ENCODE measurements at regions not wholly inside any gene's neighbourhood (a gene's known extent, or its start where the extent isn't known, plus 50 kb on each side); places are given as distances from the start of the nearest gene placed in this dataset.
A peak's percentile ranks its signal among the peaks of the same experiment; 100 is the strongest.

DNA sequence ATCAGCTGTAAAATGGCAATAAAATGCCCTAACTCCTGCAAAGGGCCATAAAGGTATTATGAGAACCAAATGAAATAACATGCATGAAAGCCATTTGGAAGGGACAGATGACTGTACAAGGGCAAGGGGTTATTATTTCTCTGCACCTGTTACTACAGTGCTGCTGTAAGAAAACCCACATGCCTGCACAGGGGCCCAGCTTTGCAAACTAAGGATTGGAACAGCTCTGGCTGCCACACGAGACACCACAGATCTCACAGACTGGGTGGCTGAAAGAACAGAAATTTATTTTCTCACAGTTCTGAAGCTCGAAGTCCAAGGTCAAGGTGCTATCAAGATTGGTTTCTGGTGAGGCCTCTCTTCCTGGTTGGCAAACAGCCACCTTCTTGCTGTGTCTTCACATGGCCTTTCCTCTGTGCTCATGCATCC lies 409.0 kb upstream of the NRP1 start:
- DNase-seq (ENCODE audit: low read depth): no peak

DNA sequence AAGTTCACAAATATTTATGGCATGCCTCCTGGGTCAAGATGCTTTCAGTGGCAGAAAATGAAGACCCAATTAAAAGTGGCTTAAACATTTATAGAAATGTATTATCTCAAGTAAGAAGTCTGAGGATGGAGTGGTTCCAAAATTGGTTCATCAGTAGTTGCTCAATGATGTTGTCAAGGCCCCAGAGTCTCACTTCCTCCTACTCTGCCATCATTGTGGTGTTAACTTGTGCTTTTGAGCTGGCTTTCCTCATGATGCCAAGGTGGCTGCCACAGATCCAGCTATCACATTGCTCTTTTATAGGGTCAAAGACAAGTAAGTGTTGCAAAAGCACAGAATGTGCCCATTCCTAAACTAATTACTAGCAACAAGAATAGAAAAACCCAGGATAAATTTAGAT lies 404.6 kb upstream of the NRP1 start:
- DNase-seq (ENCODE audit: low read depth): no peak

DNA sequence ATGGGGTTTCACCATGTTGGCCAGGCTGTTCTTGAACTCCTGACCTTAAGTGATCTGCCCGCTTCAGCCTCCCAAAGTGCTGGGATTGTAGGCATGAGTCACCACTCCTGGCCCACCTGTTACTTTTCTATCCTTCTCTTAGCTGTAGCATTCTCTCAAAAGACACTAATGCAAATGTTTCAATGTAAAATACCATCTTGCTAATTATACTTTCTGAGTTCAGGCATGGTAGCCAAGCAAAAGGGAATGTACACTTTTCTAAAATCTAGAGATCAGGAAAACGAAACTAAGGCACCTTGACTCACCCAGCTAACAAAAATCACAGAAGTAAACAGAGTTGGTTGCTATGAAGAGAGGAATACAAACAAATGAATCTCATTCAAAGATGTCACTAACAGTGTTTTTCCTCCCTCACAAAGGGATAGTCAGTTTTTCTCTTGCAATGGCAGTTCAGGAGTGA lies 401.0 kb upstream of the NRP1 start:
- DNase-seq (ENCODE audit: low read depth): peak; percentile 76

DNA sequence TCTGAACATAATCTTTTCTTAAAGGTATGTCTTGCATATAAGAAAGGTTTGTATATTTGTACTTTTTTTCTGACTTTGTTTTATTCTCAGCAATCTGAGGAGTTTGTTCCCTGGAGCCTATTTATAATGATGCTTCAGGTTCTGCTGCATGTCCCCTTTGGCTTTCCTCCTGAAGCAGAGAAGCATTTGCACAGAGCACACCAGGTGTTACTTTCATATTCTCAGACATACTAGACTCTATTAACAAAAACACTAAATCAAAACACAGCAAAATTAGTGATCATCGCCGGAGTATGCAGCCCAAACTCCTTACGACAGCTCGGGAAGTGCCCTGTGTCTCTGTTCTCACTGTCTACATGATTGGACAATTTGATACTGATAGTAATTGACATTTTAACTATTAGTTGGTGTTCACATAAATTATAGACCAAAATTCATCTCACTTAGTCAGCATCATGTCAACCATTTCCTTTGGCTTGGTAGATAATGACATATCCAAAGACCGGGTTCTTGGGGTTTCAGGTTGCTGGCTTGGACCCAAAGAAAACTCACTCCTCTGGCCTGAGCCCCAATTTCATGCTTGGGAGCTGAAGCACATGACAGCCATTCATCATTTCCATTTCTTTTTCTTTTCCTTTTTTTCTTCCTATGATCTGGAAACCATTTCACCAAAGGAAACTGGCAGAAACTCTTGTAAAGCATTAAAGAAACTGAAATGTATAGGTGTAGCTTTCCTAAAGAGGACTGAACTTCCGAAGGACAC lies 400.1 kb upstream of the NRP1 start:
- DNase-seq (ENCODE audit: low read depth): peak; percentile 64

DNA sequence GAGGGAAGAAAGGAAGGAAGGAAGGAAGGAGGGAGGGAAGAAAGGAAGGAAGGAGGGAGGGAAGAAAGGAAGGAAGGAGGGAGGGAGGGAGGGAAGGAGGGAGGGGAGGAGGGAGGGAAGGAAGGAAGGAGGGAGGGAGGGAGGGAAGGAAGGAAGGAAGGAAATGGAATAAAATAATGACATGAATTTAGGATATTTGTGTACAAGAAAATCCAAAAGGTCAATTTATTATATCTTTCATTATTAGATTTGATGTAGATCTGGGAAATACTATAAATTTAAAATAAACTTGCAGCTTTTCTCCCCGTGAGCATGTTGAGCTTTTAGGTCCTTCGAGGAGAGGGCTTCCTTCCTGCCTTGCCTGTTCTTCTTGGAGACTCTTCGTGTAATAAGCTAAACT lies 398.6 kb upstream of the NRP1 start:
- DNase-seq (ENCODE audit: low read depth): no peak

DNA sequence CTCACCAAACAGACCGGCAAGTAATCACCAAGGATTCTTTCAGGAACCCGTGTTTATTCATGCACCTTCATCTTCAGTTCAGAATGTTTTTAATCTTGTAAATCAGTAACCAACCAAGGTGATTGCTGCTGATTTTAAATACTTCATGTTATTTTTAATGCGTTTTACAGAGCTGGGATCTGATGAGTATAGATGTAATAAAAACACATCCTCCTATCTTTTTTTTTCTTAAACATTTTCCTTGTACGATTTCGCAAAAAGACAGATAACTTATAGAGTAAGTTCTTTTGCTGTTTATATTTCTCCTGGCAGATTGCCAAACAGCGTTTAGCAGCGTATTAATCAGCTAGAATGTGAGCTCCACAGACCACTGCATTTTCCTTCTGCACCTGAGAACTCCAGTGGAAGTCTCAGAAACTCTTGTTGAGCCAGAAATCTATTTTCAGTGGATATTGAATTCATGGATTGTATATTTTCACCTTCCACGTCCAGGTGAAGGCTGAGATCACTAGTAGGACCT lies 397.8 kb upstream of the NRP1 start:
- no peak for DNase-seq (ENCODE audit: low read depth)

DNA sequence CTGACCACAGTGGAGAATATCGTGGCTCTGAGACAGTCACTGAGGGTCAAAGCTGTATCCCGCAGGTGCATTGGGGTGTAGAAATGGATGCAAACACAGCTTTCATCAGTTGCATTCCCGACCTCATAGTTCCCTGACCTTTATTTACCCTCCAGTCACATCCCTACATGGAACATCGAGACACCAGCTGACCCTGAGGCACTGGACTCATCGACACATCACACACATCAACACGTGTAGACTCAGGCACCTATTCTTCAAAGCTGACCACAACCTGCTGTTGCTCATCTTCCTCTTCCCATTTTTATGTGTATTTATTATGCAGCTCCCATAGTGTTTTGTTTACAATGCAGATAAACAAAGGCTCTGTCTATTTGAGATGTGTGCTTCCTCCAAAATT lies 396.9 kb upstream of the NRP1 start:
- DNase-seq (ENCODE audit: low read depth): peak; percentile 57

DNA sequence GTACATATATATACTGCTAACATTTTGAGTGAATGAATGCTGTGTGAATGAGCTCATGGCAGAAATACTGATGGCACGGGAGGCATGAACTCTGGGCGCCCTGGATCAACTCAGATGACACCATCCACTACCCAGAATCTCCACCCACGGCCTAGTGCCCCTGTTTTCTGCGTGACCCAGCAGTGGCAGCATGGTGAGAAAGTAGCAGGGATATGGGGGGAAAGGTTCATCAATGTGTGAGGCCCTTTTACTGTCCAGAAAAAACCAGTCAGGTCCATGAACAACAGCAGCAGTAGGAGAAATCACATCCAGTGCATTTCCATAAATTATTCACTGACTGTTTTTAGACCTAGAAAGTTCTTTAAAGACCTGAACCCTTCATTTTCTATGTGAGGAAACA lies 391.0 kb upstream of the NRP1 start:
- DNase-seq (ENCODE audit: low read depth): no peak

DNA sequence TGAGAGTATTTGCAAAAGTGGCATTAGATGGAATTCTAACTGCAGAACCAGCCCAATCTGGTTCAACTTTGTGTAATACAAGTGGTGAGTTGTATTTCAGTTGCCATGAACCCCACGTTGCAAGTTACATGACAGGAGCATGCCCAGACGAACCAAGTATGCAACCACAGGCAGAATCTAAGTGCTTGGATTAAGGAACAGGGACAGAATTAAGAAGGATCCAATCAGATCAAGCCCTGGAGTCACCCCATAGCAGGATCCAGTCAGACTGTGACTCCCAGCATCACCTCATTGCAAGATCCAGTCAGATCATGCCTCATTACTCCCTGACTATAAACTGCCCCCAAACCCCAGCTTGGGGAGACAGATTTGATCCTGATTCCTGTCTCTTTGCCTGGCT lies 388.7 kb upstream of the NRP1 start:
- DNase-seq (ENCODE audit: low read depth): no peak

DNA sequence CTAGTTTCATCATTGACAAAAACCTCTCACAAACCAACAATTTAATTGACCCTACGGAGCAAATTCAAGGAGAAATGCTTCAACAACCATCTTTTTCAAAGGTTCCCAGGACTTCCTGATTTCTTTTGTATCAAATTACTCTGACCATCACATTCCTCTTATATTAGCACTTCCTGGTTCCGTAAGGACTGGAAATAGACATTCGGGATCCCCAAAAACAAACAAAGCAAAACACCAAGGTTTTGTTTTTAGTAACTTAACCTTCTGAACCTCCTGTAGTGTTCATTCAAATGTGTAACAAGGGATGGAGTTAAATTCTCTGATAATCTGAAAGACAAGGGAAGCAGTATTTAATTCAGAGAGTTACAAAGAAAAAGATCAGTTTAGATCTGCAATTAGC lies 387.6 kb upstream of the NRP1 start:
- DNase-seq (ENCODE audit: low read depth): peak; percentile 61

DNA sequence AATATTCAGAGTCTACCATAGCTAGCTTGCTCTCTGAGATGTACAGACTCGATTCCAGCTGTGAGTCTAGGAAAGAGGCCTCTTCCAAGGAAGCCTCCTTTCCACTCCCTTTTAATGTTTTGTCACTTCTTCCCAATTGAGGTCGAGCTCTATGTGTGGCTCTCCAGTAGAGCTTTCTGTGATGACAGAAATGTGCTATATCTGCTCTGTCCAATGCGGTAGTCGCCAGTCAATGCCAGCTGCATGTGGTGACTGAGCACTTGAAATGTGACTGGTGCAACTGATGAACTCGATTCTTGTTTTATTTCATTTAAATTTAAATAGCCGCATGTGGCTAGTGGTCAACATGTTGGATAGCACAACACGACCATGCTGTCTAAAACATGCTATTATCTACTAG lies 387.0 kb upstream of the NRP1 start:
- DNase-seq (ENCODE audit: low read depth): no peak

DNA sequence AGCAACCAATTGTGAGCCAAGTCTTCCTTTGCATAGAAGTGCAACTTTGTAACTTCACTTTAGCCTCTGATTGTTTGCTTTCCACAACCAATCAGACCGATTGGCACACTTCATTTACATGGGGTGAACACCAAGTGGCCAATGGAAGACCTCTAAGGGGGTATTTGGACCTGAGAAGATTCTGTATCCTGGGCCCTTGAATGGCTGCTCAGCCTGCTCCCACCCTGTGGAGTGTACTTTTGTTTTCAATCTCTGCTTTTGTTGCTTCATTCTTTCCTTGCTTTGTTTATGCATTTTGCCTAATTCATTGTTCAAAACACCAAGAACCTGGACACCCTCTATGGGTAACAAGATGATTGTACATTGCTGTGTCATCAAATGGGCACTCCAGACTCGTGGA lies 385.7 kb upstream of the NRP1 start:
- no peak for DNase-seq (ENCODE audit: low read depth)

DNA sequence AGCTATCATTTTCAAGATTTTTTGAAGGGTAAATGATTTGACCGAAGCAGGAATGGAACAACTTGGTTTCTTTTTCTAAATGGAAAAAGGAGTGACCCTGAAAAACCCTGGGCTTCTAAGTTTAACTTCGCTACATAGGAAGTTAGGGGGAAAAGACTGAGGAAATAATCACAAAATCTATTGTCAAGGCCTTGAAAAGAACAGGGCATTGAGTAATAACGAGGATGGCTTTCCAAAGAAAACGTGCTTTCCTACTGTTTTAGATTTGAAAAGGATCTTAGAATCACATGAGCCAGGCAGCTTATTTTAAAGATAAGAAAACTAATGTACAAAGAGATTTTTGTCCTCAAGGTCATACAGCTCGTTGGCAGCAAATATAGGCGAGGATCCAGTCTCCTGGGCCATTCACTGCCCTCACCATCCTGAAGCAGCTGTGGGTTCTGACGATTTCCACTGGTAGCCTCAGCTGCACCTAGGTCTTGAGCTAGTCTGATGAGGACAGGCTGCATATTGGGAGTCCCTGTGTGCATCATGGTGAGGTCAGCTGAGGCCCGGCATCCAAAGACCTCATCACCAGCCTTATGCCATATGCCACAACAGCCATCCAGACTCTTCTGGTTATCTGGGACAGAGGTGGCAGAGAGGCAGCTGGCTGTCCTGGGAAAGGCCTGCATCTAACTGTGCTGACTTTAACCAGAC lies 384.7 kb upstream of the NRP1 start:
- peak; percentile 50 for DNase-seq (ENCODE audit: low read depth)

DNA sequence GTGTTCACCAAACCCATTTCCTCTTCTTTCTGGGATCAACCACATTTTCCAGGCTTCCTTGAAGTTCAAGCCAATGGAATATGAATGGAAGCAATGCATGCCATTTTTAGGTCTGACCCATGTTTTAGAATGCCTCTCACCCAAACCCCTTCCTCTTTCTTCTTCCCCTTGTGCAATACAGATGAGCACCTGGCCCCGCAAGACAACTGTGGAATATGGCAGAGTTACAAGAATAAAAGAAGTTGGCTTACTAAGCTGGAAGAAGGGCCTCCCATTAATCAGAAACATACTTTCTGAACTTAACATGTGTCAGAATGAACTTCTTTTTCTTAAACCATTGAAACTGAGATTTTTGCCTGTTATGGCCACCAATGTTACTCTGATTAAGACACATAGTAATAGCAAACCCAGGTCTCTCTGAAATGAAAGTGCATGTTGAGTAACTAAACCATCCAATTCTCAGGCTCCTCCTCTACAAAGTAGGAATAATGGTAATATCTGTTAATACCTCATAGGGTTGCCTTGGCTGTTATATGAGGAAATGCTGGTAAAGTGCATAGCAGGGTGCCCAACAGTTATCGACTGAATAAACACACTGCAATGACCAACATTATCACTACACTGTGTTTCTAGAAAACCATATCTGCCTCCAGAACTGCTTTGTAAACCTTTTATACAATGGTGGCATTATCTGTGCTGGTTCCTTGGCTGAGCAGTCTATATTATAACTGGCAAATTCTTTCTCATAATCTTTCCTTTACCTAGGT lies 382.2 kb upstream of the NRP1 start:
- DNase-seq (ENCODE audit: low read depth): no peak

DNA sequence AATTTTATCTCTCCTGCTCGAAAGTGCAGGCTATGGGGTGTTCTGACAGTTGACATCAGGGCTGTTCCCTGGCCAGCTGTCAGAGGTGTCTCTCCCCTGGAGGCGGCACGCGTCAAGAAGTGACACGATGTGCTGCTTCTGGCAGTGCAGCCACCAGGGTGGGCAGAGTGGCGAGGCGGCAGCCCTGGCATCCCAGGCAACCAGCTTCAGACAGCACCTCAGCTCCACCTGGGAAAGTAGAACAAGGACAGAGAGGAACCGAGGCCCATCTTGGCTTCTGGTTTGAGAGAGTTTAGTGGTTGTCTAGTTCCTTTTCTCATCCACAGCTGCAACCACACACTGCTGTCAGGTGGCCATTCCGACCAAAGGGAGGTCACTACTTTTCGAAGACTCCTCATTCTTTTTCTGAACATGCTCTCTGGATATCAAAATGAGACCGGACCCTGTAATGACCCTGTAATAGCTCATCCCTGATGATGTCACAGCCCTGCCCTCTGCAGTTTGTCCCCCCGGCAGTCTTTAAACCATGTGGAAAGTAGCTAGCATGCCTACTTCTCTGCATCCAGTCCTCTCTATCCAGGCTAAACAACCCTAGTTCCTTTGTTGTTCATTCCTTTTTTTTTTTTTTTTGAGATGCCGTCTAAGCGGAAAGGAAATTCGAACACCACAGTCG lies 381.0 kb upstream of the NRP1 start:
- DNase-seq (ENCODE audit: low read depth): no peak

DNA sequence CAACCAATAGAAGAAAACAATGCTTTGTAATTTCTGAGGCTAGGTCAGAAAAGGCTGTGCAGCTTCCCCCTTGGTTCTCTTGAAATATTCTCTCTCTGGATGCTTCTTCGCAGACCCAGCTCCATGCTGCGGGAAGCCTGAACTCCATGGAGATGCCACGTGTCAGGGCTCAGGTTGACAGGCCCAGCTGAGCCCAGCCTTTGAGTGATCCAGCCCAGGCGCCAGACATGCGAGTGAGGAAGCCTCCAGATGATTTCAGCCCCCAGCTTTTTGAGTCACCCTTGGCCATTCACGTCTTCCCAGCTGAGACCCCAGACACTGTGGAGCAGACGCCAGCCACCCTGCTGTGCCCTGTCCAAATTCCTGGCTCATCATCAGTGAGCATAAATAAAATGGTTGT lies 378.4 kb upstream of the NRP1 start:
- no peak for DNase-seq (ENCODE audit: low read depth)

DNA sequence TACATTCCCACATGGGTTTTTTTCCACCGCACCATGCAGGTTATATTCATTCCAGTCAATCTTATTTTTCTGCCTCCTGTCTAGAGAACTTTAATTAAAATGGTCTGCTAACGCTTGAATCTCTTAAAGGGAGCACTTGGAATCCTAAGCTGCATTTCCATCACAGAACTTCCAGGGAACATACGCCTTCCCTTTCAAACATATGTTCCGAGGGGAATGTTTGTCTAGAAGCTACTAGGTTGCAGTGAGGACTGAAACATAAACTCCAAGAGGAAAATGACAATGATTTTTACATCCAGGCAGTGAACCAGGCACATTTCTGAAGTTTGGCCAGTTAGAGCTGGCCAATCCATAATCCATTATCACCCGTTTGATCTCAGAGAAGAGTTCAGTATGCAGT lies 375.5 kb upstream of the NRP1 start:
- no peak for DNase-seq (ENCODE audit: low read depth)

DNA sequence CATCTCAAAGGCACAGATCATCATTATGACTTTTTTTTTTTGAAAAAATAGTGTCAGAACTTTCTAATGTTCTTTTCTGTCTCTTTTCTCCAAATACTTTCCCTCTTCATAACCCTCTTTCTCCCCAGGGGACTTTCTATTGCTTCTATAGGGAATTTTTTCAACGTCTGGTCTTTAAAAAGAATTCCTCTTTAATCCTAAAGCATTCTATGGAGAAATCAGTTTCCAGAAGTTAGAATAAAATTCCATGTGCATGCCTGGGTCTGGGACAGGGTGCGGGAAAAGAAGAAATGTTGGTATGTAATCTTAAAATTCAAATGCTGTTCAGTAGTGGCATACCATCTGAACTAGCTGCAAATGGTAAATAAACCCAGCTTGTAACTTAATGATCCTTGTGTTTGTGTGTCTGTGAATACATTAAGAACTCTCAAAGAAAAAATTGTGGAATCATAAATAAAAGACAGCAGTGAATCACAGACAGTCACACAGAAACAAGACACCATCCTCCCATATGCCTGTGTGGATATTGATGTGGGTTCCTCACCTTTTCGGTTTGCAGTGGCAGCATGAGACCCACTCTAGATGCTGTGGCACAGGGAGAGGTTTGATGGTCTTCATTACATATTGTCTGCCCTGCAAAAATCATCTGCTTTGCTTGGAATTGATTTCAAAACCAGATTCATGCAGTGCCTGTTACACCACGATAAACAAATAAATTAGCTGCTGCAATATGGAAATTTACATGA lies 374.7 kb upstream of the NRP1 start:
- DNase-seq (ENCODE audit: low read depth): no peak

DNA sequence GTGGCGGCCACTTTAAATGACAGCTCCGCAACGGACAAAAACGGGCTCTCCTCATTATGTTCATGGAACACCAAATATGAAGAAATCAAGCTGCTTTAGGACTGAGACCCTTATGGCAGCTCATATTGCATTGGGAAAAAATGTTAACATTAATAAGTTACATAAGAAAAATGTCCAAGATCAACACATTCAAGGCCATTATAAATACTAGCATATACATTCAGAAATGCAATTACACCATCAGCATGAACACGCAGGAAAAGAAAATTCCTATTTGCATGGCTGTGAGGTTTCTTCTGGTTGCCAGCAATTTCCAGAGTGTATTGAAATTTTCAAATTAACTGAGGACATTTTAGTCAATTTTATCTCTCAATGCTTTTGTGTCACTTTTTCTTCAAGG lies 374.1 kb upstream of the NRP1 start:
- DNase-seq (ENCODE audit: low read depth): no peak

DNA sequence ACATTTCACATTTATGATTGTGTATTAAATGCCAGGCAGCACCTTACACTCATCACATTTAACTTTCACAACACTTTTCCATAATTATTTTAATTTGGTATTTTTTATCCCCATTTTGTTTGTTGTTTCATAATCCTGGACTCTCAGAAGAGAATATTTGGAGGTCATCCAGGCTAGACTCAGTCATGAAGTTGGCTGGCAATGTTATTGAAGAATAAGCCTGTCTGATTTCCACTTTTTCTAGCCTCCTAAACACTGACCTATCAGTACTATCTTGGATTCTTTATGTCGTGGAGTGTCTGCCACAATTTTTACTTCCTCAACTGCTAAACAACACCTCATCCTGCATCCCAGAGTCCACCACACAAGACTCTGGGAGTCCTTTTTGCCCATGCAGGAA lies 372.3 kb upstream of the NRP1 start:
- peak; percentile 68 for DNase-seq (ENCODE audit: low read depth)

DNA sequence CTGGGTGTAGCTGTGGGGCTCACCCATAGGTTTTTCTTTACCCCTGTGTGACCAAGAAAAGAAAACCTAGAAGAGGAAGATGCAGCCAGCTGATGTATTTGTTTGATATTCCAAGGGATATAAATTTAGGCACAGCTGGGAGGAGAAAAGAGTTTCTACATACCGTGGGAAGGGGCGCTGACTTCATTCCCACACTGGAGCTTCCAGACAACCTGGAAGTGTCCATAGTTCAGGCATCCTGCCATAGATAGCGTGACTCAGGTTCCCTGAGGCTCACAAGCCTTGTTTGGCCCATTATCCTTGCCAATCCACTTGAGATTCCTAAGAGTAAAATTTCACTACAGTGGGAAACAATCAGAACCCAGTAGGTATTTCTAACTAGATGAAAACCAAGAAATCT lies 371.7 kb upstream of the NRP1 start:
- DNase-seq (ENCODE audit: low read depth): peak; percentile 99

All from RPMI7951 (cell line).